Right renal pelvis (tissue), 4 donors: ENCODE measurements at regions not wholly inside any gene's neighbourhood (a gene's known extent, or its start where the extent isn't known, plus 50 kb on each side); places are given as distances from the start of the nearest gene placed in this dataset.

ENCODE experiments used
- DNase-seq, 4 donors: peaks; one replicate each; pipeline ENCODE4 v3.0.0-alpha.2; 2013; ENCODE audit warnings: low read depth in 4 of 4, low spot score in 3 of 4, missing footprints in 1 of 4

DNA sequence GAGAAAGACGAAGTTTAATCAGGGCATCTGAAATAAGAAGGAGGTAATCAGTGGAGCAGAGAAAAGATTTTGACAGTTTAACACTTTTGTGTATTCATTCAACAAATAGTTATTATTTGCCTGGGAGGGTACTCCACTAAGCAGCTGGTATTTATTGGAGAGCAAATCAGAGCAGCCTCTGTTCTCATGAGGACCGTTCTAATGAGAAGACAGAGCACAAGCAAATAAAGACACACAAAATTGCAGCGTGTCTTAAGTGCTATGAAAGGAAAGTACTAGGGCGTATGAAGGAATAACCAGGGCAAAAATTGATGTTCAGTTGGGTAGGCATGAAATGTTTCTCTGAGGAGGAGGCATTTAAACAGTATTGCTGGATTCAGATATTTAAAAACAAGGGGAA lies 302.9 kb upstream of the RARB start:
- no peak for DNase-seq

DNA sequence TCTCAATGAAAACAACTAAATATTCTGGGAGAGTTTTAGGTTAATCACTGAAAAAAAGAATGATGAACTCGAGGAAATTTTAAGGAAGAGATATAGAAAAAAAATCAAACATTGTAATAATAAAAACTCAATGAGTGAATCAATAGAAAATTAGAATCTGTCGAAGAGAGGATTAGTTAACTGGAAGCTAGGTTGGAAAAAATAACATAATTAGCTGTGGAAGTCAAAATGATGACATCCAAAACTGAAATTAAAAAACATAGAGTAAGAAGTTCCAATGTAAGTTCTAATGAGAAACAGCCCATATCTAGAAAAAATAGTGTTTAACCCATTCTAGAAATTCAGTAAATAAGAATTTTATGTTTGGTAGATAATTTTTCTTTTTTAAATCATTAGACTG lies 299.3 kb upstream of the RARB start:
- DNase-seq, result no peak

DNA sequence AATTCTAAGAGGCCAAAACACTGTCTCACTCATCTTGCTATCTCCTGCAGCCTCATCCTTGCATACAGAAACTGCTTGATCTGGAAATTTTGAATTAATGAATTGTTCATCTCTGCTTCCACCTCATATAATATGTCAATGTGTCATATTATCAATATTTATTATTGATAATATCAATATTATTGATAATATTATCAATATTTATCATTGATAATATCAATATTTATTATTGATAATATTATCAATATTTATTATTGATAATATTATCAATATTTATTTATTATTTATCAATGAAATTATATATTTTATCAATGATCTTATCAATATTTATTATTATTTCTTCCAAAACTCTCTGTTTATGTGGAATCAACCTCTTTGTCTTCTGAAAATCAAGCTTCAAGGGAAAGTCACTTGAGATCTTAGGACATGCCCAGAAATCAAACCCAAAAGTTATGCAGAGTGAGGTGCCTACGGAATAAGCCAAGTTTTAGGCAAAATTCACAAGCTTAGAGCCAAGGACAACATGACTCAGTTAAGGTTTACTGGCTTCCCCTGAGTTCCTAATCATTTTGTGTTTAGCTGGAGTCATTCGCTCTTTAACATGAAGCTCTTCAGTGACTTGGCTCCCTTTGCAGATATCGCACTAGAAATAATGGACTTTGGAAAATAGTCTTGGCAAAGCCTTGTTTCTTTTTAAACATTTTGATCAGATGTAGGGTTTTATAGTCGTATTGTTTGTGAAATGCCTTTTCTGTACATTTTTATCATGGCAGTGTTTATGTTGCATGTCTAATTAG lies 297.1 kb upstream of the RARB start:
- no peak for DNase-seq

DNA sequence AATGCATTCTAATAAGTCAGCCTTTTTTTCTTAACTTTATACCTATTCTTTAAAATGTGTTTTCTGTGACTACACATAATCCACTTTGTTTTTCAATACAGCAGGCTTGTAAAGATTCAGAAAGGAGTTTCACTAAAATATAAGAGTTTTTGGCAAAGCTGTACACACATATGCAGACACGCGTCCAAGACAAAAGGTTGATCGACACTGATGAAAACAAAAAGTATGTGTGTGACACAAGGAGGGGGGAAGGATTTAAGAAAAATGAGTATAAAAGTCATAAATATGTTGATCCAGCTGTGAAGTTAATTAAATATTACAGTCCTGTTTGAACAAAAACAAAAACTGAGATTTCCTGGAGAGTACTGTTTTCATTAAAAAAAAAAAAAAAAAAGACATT lies 294.5 kb upstream of the RARB start:
- DNase-seq, result no peak

DNA sequence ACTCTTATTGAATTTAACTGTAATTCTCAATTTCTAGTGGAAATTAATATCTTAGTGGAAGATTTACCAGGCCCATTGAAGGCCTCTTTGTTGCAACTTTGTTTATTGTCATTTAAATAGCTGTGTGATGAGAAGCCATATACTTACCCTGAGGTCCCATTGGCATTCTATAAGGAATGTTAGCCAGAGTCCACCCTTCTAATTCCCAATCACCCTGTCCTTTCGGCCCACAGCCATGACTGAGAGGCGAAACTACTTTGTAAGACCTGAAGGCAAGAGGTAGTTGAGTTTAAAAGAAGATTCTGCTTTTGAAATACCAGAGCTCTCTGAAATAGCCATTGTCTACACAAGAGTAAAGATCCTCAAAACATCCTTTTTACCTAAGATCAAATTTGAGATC lies 290.5 kb upstream of the RARB start:
- no peak for DNase-seq

DNA sequence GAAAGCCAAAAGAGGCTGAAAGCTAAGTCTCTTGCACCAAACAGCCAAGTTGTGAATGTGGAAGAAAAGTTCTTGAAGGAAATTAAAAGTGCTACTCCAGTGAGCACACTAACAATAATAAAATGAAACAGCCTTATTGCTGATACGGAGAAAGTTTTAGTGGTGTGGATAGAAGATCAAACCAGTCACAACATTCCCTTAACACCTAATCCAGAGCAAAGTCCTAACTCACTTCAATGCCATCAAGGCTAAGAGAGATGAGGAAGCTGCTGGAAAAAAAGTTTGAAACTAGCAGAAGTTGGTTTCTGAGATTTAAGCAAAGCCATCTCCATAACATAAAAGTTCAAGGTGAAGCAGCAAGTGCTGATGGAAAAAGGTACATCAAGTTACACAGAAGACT lies 288.8 kb upstream of the RARB start:
- no peak for DNase-seq

DNA sequence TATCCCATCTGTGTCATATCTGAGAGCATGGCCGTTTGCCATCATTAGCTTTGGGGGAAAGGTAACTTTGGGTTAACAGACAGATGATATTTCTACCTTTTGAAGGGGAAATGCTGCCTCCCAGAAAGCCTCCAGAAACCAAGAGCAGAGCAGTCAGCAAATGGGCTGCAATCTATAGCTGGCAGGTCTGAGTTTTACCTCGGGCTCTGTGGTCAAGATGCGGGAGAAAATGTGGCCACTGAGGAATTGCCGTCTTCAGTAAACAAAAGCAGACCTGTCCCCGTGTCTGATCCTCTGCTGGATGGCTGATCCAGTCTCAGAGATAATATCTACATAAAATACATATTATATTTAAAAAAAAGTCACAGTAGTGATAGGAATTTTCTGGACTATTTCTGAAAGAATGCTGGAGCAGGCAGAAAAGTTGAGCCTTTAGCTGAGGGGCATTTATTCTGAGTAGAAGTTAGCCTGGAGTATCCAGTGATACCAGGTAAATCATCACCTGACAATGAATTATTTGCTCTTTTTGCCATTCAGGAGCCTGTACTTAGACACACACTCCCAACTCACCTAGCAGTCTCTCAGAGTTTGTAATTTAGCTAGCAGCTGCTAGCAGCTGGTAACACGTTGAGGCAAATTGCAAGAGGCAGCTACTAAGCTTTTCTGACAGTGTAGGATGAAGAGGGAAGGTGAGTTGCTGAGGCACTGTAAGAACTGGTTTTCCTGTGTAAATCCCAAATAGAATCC lies 285.3 kb upstream of the RARB start:
- no peak for DNase-seq

DNA sequence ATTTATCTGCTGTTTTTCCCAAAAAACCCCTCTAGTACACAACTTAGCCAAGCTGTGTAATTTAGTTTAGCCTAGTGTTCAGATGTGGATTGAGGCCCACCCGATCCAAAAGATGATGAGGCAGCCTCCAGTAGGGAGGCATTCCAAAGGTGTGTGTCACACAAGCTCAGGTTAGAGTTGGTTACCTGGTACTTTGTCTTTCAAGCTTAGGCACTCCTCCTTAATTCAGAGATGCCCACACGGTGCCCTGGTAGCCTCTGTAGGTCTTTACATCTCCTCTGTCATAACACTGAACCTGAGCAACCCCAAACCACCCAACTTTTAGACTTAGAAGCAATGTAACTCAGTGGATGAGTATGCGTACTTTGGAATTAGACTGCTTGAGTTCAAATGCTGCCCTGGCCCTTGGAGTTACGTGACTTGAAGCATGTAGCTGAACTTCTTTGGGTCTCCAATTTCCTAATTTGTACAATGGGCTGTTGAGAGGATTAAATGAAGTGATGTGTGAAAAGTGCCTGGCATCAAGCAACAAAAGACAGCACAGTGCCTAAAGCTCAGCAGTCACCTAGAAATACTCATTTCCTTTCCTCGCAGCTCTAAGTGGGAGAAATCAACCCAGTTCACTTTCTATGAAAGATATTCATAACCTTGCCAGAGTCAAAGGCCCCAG lies 284.6 kb upstream of the RARB start:
- no peak for DNase-seq

DNA sequence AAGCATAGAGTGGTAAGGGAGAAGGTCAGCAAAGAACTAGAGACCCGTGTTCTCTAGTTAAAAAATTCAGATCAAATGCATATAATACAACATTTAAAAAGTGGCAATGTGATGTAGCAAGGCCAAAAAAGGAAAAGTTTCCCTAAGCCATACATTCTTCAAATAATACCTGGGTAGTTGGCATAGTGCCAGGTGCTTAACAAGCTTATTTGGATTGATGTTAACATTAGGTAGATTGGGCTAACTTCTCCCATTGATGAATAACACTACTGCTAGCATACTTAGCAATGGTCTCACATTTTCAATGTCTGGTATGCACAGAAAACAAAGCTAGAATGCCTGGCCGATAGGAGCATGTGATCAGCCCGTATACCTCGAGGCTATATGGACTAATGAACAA lies 283.6 kb upstream of the RARB start:
- no peak for DNase-seq

DNA sequence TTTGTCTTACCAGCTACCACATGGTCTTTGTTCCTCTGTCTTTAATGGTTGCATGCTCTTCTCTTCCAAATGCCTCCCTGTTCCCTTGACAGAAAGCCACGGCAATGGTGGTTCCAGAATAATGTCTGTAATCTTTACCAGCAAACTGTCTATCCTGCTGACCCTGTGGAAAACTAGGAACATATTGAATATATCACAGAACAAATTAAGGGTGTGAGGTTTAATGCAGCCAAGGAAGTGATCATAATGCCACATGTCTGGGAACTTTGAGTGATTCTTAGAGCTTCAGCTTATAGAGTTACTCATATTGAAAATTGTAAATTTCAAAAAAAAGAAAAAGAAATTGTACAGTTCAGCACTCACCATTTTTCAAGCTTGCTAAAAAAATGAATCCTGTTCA lies 282.9 kb upstream of the RARB start:
- DNase-seq, result no peak

DNA sequence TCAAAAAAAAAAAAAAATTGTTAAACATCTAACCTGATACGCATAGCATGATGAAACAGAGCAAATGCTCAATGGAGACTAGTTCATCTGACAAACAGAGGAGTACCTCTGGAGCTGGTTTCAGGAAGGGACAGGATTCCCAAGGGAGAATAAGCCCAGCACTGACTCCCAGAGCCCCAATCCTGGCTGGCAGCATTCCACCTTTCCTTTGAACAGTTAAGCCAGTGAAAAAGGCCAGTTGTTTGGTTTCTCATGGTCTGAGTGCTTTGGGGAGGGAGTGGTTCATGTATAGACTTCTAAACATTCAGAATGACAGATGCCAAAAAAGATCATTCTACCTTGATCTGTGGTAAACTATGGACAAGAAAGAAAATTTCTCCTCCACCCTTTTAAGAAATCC lies 277.9 kb upstream of the RARB start:
- no peak for DNase-seq

DNA sequence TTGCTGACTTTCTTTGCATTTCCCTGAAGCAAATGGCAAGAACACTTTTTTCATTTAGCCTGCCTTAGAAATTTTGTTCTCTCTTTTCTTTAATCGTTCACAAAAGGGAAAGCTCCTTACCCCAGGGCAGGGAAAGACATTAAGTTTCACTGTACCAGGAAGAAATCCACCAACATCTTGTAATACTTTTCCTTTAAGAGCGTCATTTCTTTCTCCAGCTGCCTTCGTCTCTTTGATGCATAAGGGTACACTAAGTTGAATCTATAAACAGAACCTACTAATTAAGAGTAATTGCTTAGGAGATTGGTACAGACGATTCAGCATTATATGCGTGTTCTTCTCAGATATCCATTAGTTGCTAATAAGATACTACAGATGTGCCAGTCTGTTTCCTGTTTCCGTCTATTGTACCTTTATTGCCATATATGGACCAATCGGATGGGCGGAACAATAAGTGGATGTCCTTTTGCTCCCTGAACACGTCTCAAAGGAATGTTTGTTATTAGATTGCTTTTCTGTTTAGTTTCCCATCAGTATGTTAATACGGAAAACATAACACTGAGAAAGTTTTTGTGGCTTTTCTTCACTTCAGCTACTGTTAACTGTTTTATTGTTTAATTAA lies 276.7 kb upstream of the RARB start:
- no peak for DNase-seq

DNA sequence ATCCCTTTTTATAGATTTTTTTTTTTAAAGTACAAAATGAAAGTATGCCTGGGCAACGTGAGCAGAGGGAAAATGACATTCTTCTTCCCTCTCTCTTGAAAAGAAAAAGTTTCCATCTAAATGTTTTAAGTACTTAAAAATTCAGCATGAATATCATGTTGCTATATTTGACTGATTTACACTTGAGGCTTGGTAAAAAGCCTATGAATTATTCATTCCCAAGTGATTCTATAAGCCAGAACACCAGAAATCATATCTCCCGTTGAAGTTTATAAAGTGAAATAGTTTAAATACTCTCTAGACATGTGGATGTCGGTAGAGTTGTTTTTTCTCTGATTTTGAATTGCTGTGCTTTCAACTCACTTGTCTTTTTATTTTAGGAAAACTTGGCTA lies 276.2 kb upstream of the RARB start:
- DNase-seq, result no peak

DNA sequence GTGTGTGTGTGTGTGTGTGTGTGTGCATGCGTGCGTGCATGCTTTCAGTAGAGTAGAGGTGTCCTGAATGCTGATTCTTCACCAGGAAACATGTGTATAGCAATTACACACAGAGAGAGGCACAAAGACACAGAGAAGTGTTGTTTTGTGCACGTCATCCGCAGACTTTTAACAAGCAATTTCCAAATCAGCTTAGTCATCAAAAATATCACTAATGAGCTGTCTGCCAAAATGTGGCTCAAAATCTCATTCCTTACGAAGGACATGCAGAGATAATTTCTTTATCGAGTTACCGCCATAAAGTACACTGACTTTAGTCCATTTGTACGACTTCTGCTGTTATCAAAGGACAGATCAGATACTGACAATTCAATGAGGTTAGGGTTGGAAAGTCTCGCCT lies 274.9 kb upstream of the RARB start:
- DNase-seq, result no peak

DNA sequence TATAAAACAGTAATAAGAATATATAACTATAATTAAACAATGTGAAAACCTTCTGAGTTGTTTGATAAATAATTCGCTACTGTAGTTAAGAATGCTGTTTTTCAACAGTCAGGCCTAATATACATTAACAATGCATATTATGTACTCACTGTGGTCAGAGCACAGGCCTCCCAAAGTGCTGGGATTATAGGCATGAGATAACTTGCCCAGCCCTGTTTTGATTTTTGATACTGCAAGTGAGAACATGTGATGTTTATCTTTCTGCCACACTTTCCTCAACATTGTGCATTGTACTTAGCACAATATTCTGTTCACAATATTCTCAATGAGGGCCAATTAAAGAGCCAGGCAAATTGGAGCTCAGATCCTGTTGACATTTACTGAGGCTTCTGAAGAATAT lies 274.5 kb upstream of the RARB start:
- DNase-seq, result no peak

DNA sequence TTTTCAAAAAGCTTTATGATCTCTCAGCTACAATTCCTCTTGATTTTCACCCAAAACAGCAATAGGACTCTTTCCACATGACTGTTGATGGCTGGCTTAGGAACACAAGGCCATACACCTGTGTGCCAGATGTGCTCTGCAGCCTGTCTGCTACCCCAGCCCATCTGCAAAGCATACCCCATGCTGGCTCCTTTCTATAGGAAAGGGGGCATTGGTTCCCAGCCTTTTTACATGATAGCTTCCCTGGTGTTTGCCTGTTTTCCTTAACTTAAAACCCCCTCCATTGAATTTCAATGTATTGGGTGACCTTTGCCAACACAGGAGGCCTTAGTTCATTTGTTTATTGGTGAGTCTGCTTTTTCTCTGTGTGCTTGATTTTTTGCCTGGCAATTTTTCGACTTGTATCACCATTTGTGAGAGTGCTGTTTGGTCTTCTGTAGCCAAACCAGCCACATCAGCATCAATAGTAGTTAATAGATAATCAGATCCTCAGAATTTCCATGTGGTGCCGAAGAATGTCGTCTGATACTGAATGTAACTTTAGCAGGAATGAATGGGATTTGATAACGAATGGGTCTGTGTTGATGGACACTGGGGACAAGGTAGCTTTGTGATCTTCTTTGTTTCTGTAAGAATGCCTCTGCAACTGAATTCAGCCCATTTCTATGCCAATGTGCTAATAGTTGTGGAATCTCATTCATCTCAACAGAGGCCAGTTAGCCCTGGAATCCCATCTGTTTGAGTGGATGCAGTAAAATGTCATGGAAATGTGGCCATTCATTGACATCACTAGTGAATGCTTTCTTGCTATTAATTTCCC lies 272.2 kb upstream of the RARB start:
- DNase-seq, result no peak

DNA sequence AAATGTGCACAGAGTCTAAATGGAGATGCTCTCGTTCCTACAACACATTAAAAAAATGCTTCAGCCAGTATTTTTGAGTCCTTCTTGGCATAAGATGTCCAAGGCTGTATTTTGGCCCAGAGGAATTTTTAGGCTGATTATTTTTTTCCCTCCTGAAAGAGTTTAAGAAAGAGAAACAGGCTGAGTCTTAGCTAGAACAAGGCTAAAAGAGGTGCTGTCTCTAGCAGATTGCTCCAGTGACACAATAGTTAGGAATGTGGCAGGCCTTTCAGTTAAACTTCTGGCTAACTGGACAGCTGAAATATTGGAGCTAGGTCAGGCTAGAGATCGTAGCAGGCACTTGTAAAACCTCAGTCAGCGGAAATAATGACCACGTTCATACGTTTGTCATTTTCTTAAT lies 271.4 kb upstream of the RARB start:
- DNase-seq, result no peak

DNA sequence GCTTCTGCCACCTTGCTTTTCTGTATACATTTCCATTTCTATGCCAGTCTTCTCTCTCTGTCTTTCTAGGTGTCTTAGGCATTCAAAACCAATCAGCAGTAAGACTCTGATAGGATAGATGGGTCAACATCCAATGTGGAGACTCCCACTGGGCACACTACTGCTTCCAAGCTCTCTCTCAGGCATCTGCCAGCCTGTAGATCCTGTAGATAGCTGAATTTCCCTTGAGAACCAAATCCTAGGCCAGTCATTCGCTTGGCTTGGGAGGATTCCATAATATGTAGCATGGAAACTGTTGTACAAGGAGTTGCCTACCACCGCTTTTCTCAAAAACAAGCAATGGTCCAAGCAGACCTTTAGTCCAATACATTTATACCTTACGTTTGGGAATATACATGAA lies 262.8 kb upstream of the RARB start:
- no peak for DNase-seq

DNA sequence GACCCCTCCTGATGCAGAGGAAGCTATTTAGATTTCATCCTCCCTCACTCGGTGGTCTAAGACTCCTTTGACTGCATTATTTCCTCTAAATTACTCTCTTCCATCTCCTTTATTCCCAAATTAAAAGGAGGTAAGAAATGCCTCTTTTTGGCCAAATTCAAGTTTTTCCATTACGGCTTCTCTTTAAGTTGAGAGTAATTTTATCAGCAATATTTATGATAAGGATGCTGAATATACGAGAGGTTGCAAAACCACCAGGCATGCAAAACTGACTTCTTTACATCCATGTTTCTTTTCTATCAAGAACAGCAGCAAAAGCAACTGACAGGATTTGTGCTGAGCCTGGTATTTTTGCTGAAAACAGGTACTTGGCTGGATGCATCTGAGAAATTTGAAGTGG lies 262.0 kb upstream of the RARB start:
- DNase-seq, result no peak

DNA sequence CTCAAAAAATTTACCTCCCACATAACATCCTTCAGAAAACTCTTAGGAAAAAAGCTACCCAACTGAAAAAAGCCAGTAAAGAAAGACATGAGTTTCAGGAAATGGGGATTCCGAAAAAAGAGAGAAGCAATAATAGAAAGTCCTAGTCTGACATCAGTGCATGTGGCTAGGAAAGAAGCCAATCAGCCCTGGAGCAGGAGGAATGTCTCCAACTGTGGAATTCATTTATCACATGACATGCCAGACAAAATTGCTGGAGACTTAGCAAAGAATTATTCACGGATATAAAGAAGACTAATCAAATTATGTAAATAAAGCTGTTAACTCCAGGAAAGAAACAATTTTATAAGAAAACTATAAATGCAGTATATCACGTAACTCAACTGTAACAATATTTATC lies 258.9 kb upstream of the RARB start:
- DNase-seq, result no peak

DNA sequence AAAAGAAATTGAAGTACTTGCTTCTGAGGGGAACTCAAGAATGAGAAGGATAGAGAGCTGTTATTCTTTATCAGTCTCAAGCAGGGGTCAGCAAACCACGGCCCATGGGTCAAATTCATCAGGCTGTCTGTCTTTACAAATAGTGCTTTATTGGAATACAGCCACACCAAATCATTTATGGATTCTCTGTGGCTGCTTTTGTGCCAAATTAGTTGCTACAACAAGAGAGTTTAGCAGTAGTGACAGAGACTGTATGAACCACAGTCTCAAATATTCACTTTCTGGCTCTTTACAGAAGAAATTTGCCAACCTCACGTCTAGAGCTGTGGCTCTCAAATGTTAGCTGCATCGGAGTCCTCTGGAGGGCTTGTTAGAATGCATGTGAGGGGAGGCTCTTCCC lies 258.0 kb upstream of the RARB start:
- no peak for DNase-seq
